HL-60 (cell line): ENCODE measurements at regions not wholly inside any gene's neighbourhood (a gene's known extent, or its start where the extent isn't known, plus 50 kb on each side); places are given as distances from the start of the nearest gene placed in this dataset.

Experiments
- GABPA ChIP-seq: IDR thresholded peaks from 2 replicates; pipeline ENCODE4 v1.6.1; 2012; ENCODE audit warnings: low read depth
- POLR2AphosphoS5 ChIP-seq: IDR thresholded peaks from 2 replicates; pipeline ENCODE4 v1.6.1; 2012; ENCODE audit warnings: low read depth
- REST ChIP-seq: IDR thresholded peaks from 2 replicates; pipeline ENCODE4 v1.6.1; 2012; ENCODE audit warnings: low read depth; ENCODE audit not compliant: insufficient replicate concordance
- SPI1 ChIP-seq: IDR thresholded peaks from 2 replicates; pipeline ENCODE4 v1.6.1; 2012; ENCODE audit warnings: low read depth, mild to moderate bottlenecking, borderline replicate concordance
- TF ChIP-seq, protein P1 (sequence below): IDR thresholded peaks from one replicate; pipeline ENCODE4 v1.5.1; 2011; ENCODE audit warnings: low read length, control low read depth, inconsistent platforms; ENCODE audit not compliant: insufficient read depth

GRCh38 chr14:37977481-37977880 lies 230.2 kb upstream of the SSTR1 start:
- TF ChIP-seq, protein P1, sequence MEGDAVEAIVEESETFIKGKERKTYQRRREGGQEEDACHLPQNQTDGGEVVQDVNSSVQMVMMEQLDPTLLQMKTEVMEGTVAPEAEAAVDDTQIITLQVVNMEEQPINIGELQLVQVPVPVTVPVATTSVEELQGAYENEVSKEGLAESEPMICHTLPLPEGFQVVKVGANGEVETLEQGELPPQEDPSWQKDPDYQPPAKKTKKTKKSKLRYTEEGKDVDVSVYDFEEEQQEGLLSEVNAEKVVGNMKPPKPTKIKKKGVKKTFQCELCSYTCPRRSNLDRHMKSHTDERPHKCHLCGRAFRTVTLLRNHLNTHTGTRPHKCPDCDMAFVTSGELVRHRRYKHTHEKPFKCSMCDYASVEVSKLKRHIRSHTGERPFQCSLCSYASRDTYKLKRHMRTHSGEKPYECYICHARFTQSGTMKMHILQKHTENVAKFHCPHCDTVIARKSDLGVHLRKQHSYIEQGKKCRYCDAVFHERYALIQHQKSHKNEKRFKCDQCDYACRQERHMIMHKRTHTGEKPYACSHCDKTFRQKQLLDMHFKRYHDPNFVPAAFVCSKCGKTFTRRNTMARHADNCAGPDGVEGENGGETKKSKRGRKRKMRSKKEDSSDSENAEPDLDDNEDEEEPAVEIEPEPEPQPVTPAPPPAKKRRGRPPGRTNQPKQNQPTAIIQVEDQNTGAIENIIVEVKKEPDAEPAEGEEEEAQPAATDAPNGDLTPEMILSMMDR = no peak
- TF ChIP-seq POLR2AphosphoS5 (no peak), REST (no peak), GABPA (no peak), SPI1 (no peak)
